Heart left ventricle (tissue), 13 donors: ENCODE measurements at regions not wholly inside any gene's neighbourhood (a gene's known extent, or its start where the extent isn't known, plus 50 kb on each side); places are given as distances from the start of the nearest gene placed in this dataset.

Experiments used
- CTCF ChIP-seq, 12 donors: fragments of 200-600 bp; sonication (generic) in 4 of 12; IDR thresholded peaks; one replicate each; pipeline versions ENCODE4 v1.5.0 to v1.8.0; 2018 to 2022; ENCODE audit warnings: antibody characterized with exemption in 12 of 12, mild to moderate bottlenecking in 5 of 12
- POLR2A ChIP-seq, 2 donors: fragments of 450-650 bp; IDR thresholded peaks; one replicate each; pipeline ENCODE4 v1.6.1; 2017; ENCODE audit warnings: antibody characterized with exemption in 2 of 2, mild to moderate bottlenecking in 2 of 2, moderate library complexity in 2 of 2
- donor health status: ischemic (EF 13 %, LVEDD 7.1; RV severe dilation, severe dysfunction).
- donor health status: DM: no; HTN: yes; CAD: no.
- donor health status: DM: no; HTN: no; CAD: no.
- donor health status: ischemic (EF 25% LVEDD 6.9; RV normal size, moderate dysfunction).
- donor health status: ischemic (EF 25% LVEDD 5.7; RV mildly dilated, moderate dysfunction).
- donor health status: ischemic (EF 35%, LVEDD 5.7; RV mildly dilated, moderate dysfunction).
- donor health status: nonischemic (EF 11% LVEDD 7.7; RV severe dilation, severe dysfunction).
- donor health status: DM: yes; HTN: yes; CAD: no.
- donor health status: PGD.
- donor health status: ischemic (EF 29% LVEDD 5.4; RV normal size, mild dysfunction).
- donor health status: nonischemic (EF 23%, LVEDD 6.1; RV moderate dilation, normal function).

- no peak for TF ChIP-seq CTCF (IDR thresholded peaks at IDR 0.05)
- no peak for TF ChIP-seq POLR2A (IDR thresholded peaks at IDR 0.05)
Observed at GRCh38 chr10:118971876-118972275, 57.6 kb upstream of the NANOS1 start.
